AG04449 (cell line): ENCODE measurements at regions not wholly inside any gene's neighbourhood (a gene's known extent, or its start where the extent isn't known, plus 50 kb on each side); places are given as distances from the start of the nearest gene placed in this dataset.

Source experiments
- CTCF ChIA-PET: fragments of 350-600 bp; formaldehyde crosslinking; extraction: SDS; loops from one replicate; lab custom pipeline; 2021; ENCODE audit warnings: antibody characterized with exemption; lab: Yijun Ruan, JAX
- POLR2A ChIA-PET: fragments of 400-600, 350-600 bp; formaldehyde crosslinking; extraction: SDS; loops from one replicate; lab custom pipeline; 2020; ENCODE audit warnings: antibody characterized with exemption, inconsistent platforms; lab: Yijun Ruan, JAX
- DNase-seq: peaks from one replicate; pipeline ENCODE4 v3.0.0-alpha.2; 2010; ENCODE audit warnings: low read depth, low spot score
- H3K4me3 ChIP-seq: 2 replicates; pipeline ENCODE4 v1.5.1; 2011; ENCODE audit warnings: low read depth, mild to moderate bottlenecking, control low read depth, low read length
- TF ChIP-seq, protein P1 (sequence below): IDR thresholded peaks from one replicate; pipeline ENCODE4 v1.5.1; 2011; ENCODE audit warnings: mild to moderate bottlenecking, moderate library complexity, low read length, control low read depth, inconsistent platforms; ENCODE audit not compliant: insufficient read depth; ENCODE audit errors: missing control alignments

DNA sequence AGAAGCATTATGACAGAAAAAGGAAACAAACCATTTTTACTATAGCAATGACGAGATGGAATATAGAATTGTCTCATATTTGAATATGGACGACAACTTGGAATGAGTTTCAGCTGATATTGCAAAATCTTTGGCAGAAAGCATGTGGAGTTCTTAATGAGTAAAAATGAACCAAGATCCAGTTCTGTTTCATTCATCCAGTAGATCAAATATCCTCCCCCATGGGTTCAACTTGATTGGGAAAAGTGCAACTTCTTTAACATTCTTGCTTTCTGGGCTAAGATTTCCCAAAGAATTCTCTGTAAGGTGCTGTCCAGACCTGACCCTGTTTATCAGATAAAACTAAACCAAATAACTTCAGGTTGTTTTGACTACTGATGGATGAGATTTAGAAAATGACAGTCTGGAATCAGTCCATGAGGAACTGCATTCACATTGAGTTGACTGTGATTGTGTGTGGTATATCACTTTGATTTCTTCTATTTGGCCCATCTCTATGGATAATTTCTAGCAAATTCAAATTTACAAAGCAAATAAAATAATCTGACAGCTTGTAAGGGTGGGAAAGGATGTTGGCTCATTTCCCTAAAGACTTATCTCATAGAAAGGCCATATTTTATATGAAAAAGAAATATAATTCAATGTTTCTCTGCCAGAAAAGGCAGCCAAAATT lies 267.4 kb downstream of the ADAMTS20 start:
- H3K4me3 ChIP-seq, result no peak overlapping the region
- POLR2A ChIA-PET, result no interaction called here
- TF ChIP-seq, protein P1, sequence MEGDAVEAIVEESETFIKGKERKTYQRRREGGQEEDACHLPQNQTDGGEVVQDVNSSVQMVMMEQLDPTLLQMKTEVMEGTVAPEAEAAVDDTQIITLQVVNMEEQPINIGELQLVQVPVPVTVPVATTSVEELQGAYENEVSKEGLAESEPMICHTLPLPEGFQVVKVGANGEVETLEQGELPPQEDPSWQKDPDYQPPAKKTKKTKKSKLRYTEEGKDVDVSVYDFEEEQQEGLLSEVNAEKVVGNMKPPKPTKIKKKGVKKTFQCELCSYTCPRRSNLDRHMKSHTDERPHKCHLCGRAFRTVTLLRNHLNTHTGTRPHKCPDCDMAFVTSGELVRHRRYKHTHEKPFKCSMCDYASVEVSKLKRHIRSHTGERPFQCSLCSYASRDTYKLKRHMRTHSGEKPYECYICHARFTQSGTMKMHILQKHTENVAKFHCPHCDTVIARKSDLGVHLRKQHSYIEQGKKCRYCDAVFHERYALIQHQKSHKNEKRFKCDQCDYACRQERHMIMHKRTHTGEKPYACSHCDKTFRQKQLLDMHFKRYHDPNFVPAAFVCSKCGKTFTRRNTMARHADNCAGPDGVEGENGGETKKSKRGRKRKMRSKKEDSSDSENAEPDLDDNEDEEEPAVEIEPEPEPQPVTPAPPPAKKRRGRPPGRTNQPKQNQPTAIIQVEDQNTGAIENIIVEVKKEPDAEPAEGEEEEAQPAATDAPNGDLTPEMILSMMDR, result no peak
- CTCF ChIA-PET, result interaction anchor here (1.1 to 13.6 kb wide), 5 partner anchors 11 to 801 kb away, joined by 3 to 101 read pairs (median 4); no protein-coding TSS in a partner anchor
- no peak for DNase-seq

DNA sequence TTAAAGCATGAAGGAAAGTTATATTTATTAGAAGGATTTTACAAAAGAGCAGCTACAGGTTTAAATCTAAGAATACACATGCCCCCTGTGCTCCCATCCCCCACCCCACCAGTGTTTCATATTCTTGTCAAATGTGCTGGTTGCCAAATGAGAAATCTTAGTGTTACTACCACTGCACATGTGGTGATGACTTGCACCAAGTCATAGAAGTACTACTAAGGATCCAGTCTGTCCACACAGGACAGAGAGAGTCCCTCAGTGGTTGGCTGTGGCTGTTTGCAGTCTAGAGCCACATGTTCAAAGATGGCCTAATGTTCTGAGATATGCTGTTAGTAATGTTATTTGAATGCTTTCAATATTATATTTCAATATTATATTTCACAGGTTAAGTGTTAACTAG lies 268.8 kb downstream of the ADAMTS20 start:
- no peak for DNase-seq
- TF ChIP-seq, protein P1, result no peak
- ChIA-PET POLR2A (no interaction called here), CTCF (interaction anchor here (0.6 to 13.6 kb wide), 20 partner anchors 12 to 1259 kb away, joined by 3 to 101 read pairs (median 4); no protein-coding TSS in a partner anchor)
- H3K4me3 ChIP-seq, result no peak overlapping the region

DNA sequence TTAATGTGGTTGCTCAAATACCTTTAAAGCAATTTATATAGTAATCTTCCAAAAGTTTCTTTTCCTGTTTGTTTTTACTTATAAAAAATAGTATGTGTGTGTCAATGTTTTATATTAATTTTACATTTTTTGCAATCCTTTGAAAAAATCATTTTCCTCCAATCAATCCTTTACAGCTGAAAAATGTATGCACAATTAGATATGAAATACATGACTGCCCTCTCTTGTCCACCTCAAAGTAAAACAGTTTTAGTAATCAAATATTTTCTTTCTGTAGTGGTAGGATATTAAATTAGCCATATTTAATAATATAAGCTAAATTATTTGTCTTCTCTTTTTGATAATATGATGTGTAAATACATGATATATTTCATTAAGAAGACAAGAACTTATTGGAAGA lies 269.9 kb downstream of the ADAMTS20 start:
- TF ChIP-seq, protein P1, result peak; percentile 9
- no peak for DNase-seq
- POLR2A ChIA-PET, result interaction anchor here (1.1 kb wide), 1 partner anchor 799 kb away, joined by 3 read pairs; no protein-coding TSS in a partner anchor

DNA sequence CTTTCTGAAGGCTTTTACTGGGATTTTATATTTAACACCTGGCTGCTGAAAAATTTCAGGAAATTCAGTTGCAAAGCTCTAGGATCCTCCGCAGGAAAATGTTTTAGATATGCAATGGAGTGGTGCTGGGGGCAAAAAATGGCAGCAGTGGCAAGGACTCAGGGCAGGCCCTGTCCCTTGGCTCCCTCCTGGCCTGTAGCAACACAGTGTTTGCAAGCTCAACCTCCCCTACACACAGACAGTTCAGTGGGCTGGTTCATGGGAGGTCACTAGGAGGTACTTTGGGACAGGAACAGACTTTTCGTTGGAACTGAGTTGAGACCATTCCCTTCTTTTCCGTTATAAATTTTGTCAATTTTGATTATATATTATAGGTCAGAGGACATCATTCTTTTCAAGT lies 270.4 kb downstream of the ADAMTS20 start:
- DNase-seq, result no peak
- ChIA-PET CTCF (interaction anchor here (0.7 to 13.6 kb wide), 26 partner anchors 10 to 1153 kb away, joined by 3 to 101 read pairs (median 5); no protein-coding TSS in a partner anchor), POLR2A (interaction anchor here (1.1 kb wide), 1 partner anchor 798 kb away, joined by 3 read pairs; no protein-coding TSS in a partner anchor)
- TF ChIP-seq, protein P1, result no peak
- H3K4me3 ChIP-seq, result no peak overlapping the region

More for the DNA sequence above, 269.9 kb downstream of the ADAMTS20 start:
- CTCF ChIA-PET, result interaction anchor here (0.7 to 13.6 kb wide), 28 partner anchors 11 to 1154 kb away, joined by 3 to 101 read pairs (median 4); no protein-coding TSS in a partner anchor
- no peak overlapping the region for H3K4me3 ChIP-seq

DNA sequence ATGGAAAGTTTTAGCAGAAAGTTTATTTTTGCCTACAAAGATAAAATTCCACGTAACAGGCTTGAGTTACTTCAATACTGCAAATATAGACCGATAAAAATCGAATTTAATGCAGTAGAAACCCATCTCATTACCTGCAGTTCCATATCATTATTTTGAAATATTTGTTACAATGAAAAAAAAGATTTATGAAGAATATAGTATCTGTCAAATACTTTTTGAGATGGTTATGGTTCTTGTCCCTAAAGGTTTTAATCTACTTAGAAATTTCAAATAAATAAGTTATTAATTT lies 273.5 kb downstream of the ADAMTS20 start:
- no peak overlapping the region for H3K4me3 ChIP-seq
- TF ChIP-seq, protein P1, result no peak
- DNase-seq, result no peak
- ChIA-PET POLR2A (no interaction called here), CTCF (interaction anchor here (1.7 to 13.6 kb wide), 3 partner anchors 59 to 906 kb away, joined by 5 to 101 read pairs (median 65); no protein-coding TSS in a partner anchor)

DNA sequence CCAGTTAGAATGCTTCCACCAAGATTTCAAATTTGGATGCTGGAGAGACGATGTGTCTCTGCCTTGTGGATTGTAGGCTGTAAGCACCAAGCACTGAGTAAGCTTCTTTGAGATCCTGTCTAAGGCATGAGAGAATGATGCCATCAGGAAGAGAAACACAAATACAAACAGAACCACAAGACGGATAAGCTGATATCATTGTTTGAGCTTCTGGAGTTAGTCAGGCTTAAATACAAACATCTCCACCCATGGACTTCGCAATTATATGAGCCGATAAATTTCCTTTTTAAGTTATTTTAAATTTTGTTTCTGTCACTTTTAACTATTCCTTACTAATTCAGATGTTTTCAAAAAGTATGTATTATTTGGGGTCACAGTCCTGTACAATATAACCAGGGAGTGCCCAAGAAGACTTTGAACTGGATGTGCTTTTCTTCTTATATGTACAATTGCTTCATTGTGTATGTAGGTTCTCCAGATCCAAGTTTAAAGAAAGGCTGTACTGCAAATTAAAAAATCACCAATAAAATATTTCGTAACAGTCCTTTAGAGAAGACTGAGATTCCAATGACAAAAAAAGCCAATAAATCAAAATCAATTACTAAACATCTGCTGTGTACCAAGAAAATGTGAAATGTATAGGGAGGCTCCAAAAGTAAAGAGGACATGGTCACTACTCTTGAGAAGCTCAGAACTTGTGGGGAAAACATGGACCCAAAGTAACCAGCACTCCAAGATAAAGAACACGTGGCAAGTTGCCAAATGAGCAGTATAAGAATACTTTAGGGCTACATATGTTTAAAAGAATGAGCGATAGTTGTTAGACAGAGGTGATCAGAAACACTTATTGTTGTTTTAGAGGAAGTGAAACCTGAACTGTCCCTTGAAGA lies 274.1 kb downstream of the ADAMTS20 start:
- no peak for DNase-seq
- ChIA-PET POLR2A (no interaction called here), CTCF (interaction anchor here (0.9 to 1.7 kb wide), 3 partner anchors 9 to 906 kb away, joined by 5 read pairs; no protein-coding TSS in a partner anchor)
- H3K4me3 ChIP-seq, result no peak overlapping the region
- TF ChIP-seq, protein P1, result no peak
